ENCODE measurements at regions not wholly inside any gene's neighbourhood (a gene's known extent, or its start where the extent isn't known, plus 50 kb on each side); places are given as distances from the start of the nearest gene placed in this dataset.

DNA sequence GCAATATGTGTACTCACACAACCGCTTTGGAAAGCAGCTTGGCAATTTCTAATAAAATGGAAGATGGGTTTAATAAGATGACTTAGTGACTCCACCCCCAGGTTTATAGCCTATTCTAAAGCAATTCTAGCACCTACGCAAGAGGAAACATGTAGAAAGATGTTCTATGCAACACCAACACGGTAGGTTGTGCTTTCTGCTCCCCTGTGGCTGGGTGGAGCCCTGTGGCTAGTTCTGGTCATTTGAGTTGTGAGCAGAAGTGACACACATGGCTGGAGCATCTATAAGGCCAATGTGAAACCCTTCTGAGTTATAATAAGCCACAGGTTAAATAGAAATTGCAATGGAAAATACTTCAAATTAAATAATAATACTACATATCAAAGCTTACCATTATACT, 310.7 kb downstream of the CD83 start:
- Mint-ChIP-seq H3K9me3 (no peaks in the 10 kb centered on the region; the same call in 2 of the 3 replicates), H3K4me1 (peaks cover 29% of the 10 kb centered on the region), H3K27ac (no peak overlapping the region), H3K27me3 (ENCODE audit: insufficient read depth, low read depth, poor library complexity) (peaks cover 4% of the 10 kb centered on the region), H3K4me3 (no peak overlapping the region), H3K36me3 (ENCODE audit: low read depth) (no peaks in the 10 kb centered on the region)
- ATAC-seq (no peak), DNase-seq (ENCODE audit: low spot score) (no peak)
- Histone ChIP-seq H3F3A (replicated peaks; ENCODE audit: low read depth) (no peaks in the 10 kb centered on the region), H3K4me3 (no peak overlapping the region), H3K27ac (ENCODE audit: low read depth) (no peak overlapping the region), H3K36me3 (ENCODE audit: insufficient read depth) (no peaks in the 10 kb centered on the region), H2AFZ (no peak overlapping the region), H3K4me2 (no peak overlapping the region), H3K4me1 (ENCODE audit: insufficient read depth) (peaks cover 30% of the 10 kb centered on the region), H3K27me3 (ENCODE audit: insufficient read depth) (no peaks in the 10 kb centered on the region), H3K79me2 (replicated peaks; ENCODE audit: insufficient read depth) (no peaks in the 10 kb centered on the region), H3K9me2 (ENCODE audit: insufficient read depth) (peaks cover 12% of the 10 kb centered on the region; the same call in 1 of the 2 replicates), H4K20me1 (replicated peaks; ENCODE audit: insufficient read depth) (no peaks in the 10 kb centered on the region)
- TF ChIP-seq, protein P1, sequence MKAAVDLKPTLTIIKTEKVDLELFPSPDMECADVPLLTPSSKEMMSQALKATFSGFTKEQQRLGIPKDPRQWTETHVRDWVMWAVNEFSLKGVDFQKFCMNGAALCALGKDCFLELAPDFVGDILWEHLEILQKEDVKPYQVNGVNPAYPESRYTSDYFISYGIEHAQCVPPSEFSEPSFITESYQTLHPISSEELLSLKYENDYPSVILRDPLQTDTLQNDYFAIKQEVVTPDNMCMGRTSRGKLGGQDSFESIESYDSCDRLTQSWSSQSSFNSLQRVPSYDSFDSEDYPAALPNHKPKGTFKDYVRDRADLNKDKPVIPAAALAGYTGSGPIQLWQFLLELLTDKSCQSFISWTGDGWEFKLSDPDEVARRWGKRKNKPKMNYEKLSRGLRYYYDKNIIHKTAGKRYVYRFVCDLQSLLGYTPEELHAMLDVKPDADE (IDR thresholded peaks at IDR 0.05) = no peak
- TF ChIP-seq EZH2 (IDR thresholded peaks at IDR 0.05; ENCODE audit: low read depth, unreplicated experiment) = no peak
- TF ChIP-seq POLR2AphosphoS5 (IDR thresholded peaks at IDR 0.05; ENCODE audit: low read depth) = no peak
- TF ChIP-seq CREB1 (CRISPR knock-in tag; IDR thresholded peaks at IDR 0.05; ENCODE audit: low read depth) = no peak
- TF ChIP-seq JUNB (IDR thresholded peaks at IDR 0.05; ENCODE audit: unreplicated experiment) = no peak
- TF ChIP-seq STAT1 (IDR thresholded peaks at IDR 0.05; ENCODE audit: unreplicated experiment) = no peak
- TF ChIP-seq, protein P2, sequence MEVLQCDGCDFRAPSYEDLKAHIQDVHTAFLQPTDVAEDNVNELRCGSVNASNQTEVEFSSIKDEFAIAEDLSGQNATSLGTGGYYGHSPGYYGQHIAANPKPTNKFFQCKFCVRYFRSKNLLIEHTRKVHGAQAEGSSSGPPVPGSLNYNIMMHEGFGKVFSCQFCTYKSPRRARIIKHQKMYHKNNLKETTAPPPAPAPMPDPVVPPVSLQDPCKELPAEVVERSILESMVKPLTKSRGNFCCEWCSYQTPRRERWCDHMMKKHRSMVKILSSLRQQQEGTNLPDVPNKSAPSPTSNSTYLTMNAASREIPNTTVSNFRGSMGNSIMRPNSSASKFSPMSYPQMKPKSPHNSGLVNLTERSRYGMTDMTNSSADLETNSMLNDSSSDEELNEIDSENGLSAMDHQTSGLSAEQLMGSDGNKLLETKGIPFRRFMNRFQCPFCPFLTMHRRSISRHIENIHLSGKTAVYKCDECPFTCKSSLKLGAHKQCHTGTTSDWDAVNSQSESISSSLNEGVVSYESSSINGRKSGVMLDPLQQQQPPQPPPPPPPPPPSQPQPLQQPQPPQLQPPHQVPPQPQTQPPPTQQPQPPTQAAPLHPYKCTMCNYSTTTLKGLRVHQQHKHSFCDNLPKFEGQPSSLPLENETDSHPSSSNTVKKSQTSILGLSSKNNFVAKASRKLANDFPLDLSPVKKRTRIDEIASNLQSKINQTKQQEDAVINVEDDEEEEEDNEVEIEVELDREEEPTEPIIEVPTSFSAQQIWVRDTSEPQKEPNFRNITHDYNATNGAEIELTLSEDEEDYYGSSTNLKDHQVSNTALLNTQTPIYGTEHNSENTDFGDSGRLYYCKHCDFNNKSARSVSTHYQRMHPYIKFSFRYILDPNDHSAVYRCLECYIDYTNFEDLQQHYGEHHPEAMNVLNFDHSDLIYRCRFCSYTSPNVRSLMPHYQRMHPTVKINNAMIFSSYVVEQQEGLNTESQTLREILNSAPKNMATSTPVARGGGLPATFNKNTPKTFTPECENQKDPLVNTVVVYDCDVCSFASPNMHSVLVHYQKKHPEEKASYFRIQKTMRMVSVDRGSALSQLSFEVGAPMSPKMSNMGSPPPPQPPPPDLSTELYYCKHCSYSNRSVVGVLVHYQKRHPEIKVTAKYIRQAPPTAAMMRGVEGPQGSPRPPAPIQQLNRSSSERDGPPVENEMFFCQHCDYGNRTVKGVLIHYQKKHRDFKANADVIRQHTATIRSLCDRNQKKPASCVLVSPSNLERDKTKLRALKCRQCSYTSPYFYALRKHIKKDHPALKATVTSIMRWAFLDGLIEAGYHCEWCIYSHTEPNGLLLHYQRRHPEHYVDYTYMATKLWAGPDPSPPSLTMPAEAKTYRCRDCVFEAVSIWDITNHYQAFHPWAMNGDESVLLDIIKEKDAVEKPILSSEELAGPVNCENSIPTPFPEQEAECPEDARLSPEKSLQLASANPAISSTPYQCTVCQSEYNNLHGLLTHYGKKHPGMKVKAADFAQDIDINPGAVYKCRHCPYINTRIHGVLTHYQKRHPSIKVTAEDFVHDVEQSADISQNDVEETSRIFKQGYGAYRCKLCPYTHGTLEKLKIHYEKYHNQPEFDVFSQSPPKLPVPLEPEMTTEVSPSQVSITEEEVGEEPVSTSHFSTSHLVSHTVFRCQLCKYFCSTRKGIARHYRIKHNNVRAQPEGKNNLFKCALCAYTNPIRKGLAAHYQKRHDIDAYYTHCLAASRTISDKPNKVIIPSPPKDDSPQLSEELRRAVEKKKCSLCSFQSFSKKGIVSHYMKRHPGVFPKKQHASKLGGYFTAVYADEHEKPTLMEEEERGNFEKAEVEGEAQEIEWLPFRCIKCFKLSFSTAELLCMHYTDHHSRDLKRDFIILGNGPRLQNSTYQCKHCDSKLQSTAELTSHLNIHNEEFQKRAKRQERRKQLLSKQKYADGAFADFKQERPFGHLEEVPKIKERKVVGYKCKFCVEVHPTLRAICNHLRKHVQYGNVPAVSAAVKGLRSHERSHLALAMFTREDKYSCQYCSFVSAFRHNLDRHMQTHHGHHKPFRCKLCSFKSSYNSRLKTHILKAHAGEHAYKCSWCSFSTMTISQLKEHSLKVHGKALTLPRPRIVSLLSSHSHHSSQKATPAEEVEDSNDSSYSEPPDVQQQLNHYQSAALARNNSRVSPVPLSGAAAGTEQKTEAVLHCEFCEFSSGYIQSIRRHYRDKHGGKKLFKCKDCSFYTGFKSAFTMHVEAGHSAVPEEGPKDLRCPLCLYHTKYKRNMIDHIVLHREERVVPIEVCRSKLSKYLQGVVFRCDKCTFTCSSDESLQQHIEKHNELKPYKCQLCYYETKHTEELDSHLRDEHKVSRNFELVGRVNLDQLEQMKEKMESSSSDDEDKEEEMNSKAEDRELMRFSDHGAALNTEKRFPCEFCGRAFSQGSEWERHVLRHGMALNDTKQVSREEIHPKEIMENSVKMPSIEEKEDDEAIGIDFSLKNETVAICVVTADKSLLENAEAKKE (CRISPR knock-in tag; IDR thresholded peaks at IDR 0.05) = no peak
- no peak for TF ChIP-seq ZNF114 (CRISPR knock-in tag; IDR thresholded peaks at IDR 0.05)
- no peak for TF ChIP-seq CTCF (conservative IDR thresholded peaks at IDR 0.05; ENCODE audit: low read depth in 2 of 2)
- TF ChIP-seq ZNF331 (CRISPR knock-in tag; IDR thresholded peaks at IDR 0.05; ENCODE audit: low read depth) = no peak
- no peak for TF ChIP-seq EZH2phosphoT487 (IDR thresholded peaks at IDR 0.05; ENCODE audit: unreplicated experiment)
- no peak for TF ChIP-seq NANOG (IDR thresholded peaks at IDR 0.05; ENCODE audit: borderline replicate concordance)
- TF ChIP-seq, protein P3, sequence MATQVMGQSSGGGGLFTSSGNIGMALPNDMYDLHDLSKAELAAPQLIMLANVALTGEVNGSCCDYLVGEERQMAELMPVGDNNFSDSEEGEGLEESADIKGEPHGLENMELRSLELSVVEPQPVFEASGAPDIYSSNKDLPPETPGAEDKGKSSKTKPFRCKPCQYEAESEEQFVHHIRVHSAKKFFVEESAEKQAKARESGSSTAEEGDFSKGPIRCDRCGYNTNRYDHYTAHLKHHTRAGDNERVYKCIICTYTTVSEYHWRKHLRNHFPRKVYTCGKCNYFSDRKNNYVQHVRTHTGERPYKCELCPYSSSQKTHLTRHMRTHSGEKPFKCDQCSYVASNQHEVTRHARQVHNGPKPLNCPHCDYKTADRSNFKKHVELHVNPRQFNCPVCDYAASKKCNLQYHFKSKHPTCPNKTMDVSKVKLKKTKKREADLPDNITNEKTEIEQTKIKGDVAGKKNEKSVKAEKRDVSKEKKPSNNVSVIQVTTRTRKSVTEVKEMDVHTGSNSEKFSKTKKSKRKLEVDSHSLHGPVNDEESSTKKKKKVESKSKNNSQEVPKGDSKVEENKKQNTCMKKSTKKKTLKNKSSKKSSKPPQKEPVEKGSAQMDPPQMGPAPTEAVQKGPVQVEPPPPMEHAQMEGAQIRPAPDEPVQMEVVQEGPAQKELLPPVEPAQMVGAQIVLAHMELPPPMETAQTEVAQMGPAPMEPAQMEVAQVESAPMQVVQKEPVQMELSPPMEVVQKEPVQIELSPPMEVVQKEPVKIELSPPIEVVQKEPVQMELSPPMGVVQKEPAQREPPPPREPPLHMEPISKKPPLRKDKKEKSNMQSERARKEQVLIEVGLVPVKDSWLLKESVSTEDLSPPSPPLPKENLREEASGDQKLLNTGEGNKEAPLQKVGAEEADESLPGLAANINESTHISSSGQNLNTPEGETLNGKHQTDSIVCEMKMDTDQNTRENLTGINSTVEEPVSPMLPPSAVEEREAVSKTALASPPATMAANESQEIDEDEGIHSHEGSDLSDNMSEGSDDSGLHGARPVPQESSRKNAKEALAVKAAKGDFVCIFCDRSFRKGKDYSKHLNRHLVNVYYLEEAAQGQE (IDR thresholded peaks at IDR 0.05; ENCODE audit: unreplicated experiment) = no peak
